ENCODE measurements at regions not wholly inside any gene's neighbourhood (a gene's known extent, or its start where the extent isn't known, plus 50 kb on each side); places are given as distances from the start of the nearest gene placed in this dataset.
A peak's percentile ranks its signal among the peaks of the same experiment; 100 is the strongest.

- DNase-seq (ENCODE audit: low spot score): no peak
These were observed 161.0 kb upstream of the RNF32 start for GRCh38 chr7:156479596-156479995.

GRCh38 chr7:156478486-156478885 lies 162.1 kb upstream of the RNF32 start:
- DNase-seq (ENCODE audit: low spot score): no peak

- no peak for DNase-seq (ENCODE audit: low spot score)
These were observed 164.9 kb upstream of the RNF32 start for GRCh38 chr7:156475666-156476065.

- DNase-seq (ENCODE audit: low spot score): no peak
These were observed 165.4 kb upstream of the RNF32 start for GRCh38 chr7:156475179-156475578.

GRCh38 chr7:156474241-156474743 lies 166.3 kb upstream of the RNF32 start:
- no peak for DNase-seq (ENCODE audit: low spot score)

GRCh38 chr7:156473476-156474240 lies 166.9 kb upstream of the RNF32 start:
- DNase-seq (ENCODE audit: low spot score): peak; percentile 17

- no peak for DNase-seq (ENCODE audit: low spot score)
These were observed 168.3 kb upstream of the RNF32 start for GRCh38 chr7:156472267-156472666.

- no peak for DNase-seq (ENCODE audit: low spot score)
These were observed 169.9 kb upstream of the RNF32 start for GRCh38 chr7:156470399-156471320.

GRCh38 chr7:156466955-156467625 lies 173.5 kb upstream of the RNF32 start:
- DNase-seq (ENCODE audit: low spot score): no peak

GRCh38 chr7:156466272-156466671 lies 174.3 kb upstream of the RNF32 start:
- DNase-seq (ENCODE audit: low spot score): no peak

GRCh38 chr7:156465186-156465585 lies 175.4 kb upstream of the RNF32 start:
- DNase-seq (ENCODE audit: low spot score): no peak

- DNase-seq (ENCODE audit: low spot score): no peak
These were observed 176.2 kb upstream of the RNF32 start for GRCh38 chr7:156464339-156464738.

GRCh38 chr7:156463280-156463679 lies 177.3 kb upstream of the RNF32 start:
- no peak for DNase-seq (ENCODE audit: low spot score)

- DNase-seq (ENCODE audit: low spot score): no peak
These were observed 178.5 kb upstream of the RNF32 start for GRCh38 chr7:156461881-156462665.

- DNase-seq (ENCODE audit: low spot score): no peak
These were observed 179.5 kb upstream of the RNF32 start for GRCh38 chr7:156460858-156461627.

- no peak for DNase-seq (ENCODE audit: low spot score)
These were observed 181.0 kb upstream of the RNF32 start for GRCh38 chr7:156459582-156459981.

GRCh38 chr7:156459067-156459466 lies 181.5 kb upstream of the RNF32 start:
- DNase-seq (ENCODE audit: low spot score): no peak

- no peak for DNase-seq (ENCODE audit: low spot score)
These were observed 182.6 kb upstream of the RNF32 start for GRCh38 chr7:156458011-156458410.

- DNase-seq (ENCODE audit: low spot score): no peak
These were observed 184.0 kb upstream of the RNF32 start for GRCh38 chr7:156456503-156457115.

GRCh38 chr7:156456032-156456431 lies 184.5 kb upstream of the RNF32 start:
- DNase-seq (ENCODE audit: low spot score): no peak

Data from germinal center (tissue), 1 donor.